Keratinocyte (primary cell): ENCODE measurements at regions not wholly inside any gene's neighbourhood (a gene's known extent, or its start where the extent isn't known, plus 50 kb on each side); places are given as distances from the start of the nearest gene placed in this dataset.

Source experiments
- CTCF ChIP-seq, 3 experiments: IDR thresholded peaks in 1 of 3; conservative IDR thresholded peaks in 1 of 3; optimal IDR thresholded peaks in 1 of 3; 2 replicates in 2 of 3; 3 replicates in 1 of 3; pipeline versions ENCODE3 to v1.5.1; 2011; ENCODE audit warnings: low read length in 3 of 3, mild to moderate bottlenecking in 3 of 3, moderate library complexity in 2 of 3, control low read depth in 1 of 3, inconsistent platforms in 1 of 3; ENCODE audit not compliant: insufficient read depth in 2 of 3; ENCODE audit errors: extremely low read depth in 1 of 3
- EZH2 ChIP-seq: IDR thresholded peaks from one replicate; pipeline ENCODE4 v1.6.1; 2012; ENCODE audit warnings: inconsistent platforms, mild to moderate bottlenecking, low read length, moderate library complexity

GRCh38 chr2:71865391-71865965 lies 282.2 kb downstream of the CYP26B1 start:
- TF ChIP-seq CTCF (optimal IDR thresholded peaks at IDR 0.05 in 1 of 3, IDR thresholded peaks at IDR 0.05 in 1 of 3, conservative IDR thresholded peaks at IDR 0.05 in 1 of 3; ENCODE audit: extremely low read depth in 1 of 3, insufficient read depth in 2 of 3, low read length in 3 of 3) = no peak
- no peak for TF ChIP-seq EZH2
